ENCODE measurements at regions not wholly inside any gene's neighbourhood (a gene's known extent, or its start where the extent isn't known, plus 50 kb on each side); places are given as distances from the start of the nearest gene placed in this dataset.

DNA sequence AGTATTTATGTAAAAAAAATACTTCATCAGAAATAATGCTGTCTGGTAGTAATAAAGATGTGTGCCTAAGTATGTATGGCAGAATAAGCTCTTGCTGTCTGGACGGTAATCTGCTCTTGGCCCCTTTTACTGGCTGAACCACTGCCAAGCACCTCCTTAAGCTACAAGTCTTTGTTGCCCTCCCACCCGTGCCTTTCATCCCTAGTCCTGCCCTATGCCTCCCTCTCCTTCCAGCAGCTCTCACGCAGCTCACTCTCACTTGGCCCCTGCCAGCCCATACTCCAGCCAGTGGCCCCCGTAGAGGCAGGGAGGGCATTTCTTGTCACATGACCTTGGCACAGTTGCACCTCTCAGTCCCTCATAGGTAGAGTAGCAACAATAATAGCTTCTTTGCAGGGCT, 54.5 kb upstream of the NPAS2 start:
- peak in 1 of 2 donors; percentile 59 for DNase-seq (ENCODE audit: low read depth in 2 of 2)
- H3K4me3 ChIP-seq (replicated peaks in 1 of 2; ENCODE audit: low read depth in 2 of 2, low read length in 2 of 2): no peak overlapping the region
- TF ChIP-seq, protein P1, sequence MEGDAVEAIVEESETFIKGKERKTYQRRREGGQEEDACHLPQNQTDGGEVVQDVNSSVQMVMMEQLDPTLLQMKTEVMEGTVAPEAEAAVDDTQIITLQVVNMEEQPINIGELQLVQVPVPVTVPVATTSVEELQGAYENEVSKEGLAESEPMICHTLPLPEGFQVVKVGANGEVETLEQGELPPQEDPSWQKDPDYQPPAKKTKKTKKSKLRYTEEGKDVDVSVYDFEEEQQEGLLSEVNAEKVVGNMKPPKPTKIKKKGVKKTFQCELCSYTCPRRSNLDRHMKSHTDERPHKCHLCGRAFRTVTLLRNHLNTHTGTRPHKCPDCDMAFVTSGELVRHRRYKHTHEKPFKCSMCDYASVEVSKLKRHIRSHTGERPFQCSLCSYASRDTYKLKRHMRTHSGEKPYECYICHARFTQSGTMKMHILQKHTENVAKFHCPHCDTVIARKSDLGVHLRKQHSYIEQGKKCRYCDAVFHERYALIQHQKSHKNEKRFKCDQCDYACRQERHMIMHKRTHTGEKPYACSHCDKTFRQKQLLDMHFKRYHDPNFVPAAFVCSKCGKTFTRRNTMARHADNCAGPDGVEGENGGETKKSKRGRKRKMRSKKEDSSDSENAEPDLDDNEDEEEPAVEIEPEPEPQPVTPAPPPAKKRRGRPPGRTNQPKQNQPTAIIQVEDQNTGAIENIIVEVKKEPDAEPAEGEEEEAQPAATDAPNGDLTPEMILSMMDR (IDR thresholded peaks at IDR 0.05; ENCODE audit: low read depth, low read length): no peak

GRCh38 chr2:100766256-100766655, 53.7 kb upstream of the NPAS2 start:
- TF ChIP-seq, protein P1 (IDR thresholded peaks at IDR 0.05; ENCODE audit: low read depth, low read length): no peak
- DNase-seq (ENCODE audit: low read depth in 2 of 2): no peak
- H3K4me3 ChIP-seq (replicated peaks in 1 of 2; ENCODE audit: low read depth in 2 of 2, low read length in 2 of 2): no peak overlapping the region

- TF ChIP-seq, protein P1 (IDR thresholded peaks at IDR 0.05; ENCODE audit: low read depth, low read length): no peak
- no peak overlapping the region for H3K4me3 ChIP-seq (replicated peaks in 1 of 2; ENCODE audit: low read depth in 2 of 2, low read length in 2 of 2)
- DNase-seq (ENCODE audit: low read depth in 2 of 2): no peak
Observed at GRCh38 chr2:100766806-100767205, 53.1 kb upstream of the NPAS2 start.

DNA sequence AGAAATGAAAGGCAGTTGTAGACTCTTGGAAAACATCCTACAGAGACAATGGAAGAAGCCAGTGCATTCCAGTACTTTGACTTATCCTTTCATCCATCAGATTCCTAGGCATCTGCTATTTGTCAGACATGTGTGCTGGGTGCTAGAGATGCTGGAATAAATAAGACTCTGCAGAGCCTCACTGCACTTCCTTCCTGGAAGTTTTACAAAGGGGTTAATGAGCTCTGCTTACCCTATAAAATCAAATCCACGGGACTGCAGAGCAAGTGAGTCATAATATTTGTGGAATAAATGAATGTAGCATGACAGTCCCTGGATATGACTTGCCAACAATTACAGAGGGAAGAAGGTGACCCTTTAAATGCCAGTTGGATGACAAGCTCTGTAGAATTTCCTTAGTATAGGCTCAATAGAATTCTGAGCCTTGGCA, 52.7 kb upstream of the NPAS2 start:
- peak; percentile 54 to 79 for DNase-seq (ENCODE audit: low read depth in 2 of 2)
- TF ChIP-seq, protein P1 (IDR thresholded peaks at IDR 0.05; ENCODE audit: low read depth, low read length): no peak
- H3K4me3 ChIP-seq (replicated peaks in 1 of 2; ENCODE audit: low read depth in 2 of 2, low read length in 2 of 2): no peak overlapping the region

GRCh38 chr2:100767810-100768806, 51.8 kb upstream of the NPAS2 start:
- no peak overlapping the region for H3K4me3 ChIP-seq (replicated peaks in 1 of 2; ENCODE audit: low read depth in 2 of 2, low read length in 2 of 2)
- TF ChIP-seq, protein P1 (IDR thresholded peaks at IDR 0.05; ENCODE audit: low read depth, low read length): no peak
- peak in 1 of 2 donors; percentile 49 for DNase-seq (ENCODE audit: low read depth in 2 of 2)
